Mucosa of descending colon (tissue), 3 donors: ENCODE measurements at regions not wholly inside any gene's neighbourhood (a gene's known extent, or its start where the extent isn't known, plus 50 kb on each side); places are given as distances from the start of the nearest gene placed in this dataset.

Experiments used
- ATAC-seq: fragments of 200-7000 bp; cut with Tn5 transposase; one replicate; pipeline ENCODE4 v1.9.1; 2020; ENCODE audit warnings: mild to moderate bottlenecking, moderate library complexity
- DNase-seq, 3 donors: peaks; one replicate each; pipeline ENCODE4 v3.0.0-alpha.2; 2020
- H3K36me3 ChIP-seq: fragments of 200-600 bp; one replicate; pipeline ENCODE4 v1.8.0; 2021; ENCODE audit warnings: low read depth, mild to moderate bottlenecking
- H3K4me1 ChIP-seq: fragments of 200-600 bp; one replicate; pipeline ENCODE4 v1.8.0; 2021; ENCODE audit warnings: low read depth, mild to moderate bottlenecking
- H3K4me3 ChIP-seq: fragments of 200-600 bp; one replicate; pipeline ENCODE4 v1.8.0; 2021; ENCODE audit warnings: mild to moderate bottlenecking
- H3K9me3 ChIP-seq: fragments of 200-600 bp; one replicate; pipeline ENCODE4 v1.8.0; 2021; ENCODE audit warnings: mild to moderate bottlenecking
- intact Hi-C, 2 donors: fragments of 100-400 bp; cut with DNase I in 1 of 2; cut with micrococcal nuclease in 1 of 2; formaldehyde crosslinking; loops; one replicate each; pipeline versions ENCODE4 v1.11.0 to v1.11.1; 2022; cut with DNase I, micrococcal nuclease
- TF ChIP-seq, protein P1 (sequence below): fragments of 200-600 bp; IDR thresholded peaks from one replicate; pipeline ENCODE4 v1.8.0; 2022; ENCODE audit warnings: antibody characterized with exemption, mild to moderate bottlenecking
- donor health status: DM: no; HTN: no; CAD: no; lungs with moderate emphysema.
- donor health status: DM: no; HTN: no; CAD: no.
- donor health status: DM: no; HTN: yes; CAD: no.

- no peaks in the 10 kb centered on the region for H3K9me3 ChIP-seq
- ATAC-seq (no peak), DNase-seq (no peak)
- TF ChIP-seq, protein P1, sequence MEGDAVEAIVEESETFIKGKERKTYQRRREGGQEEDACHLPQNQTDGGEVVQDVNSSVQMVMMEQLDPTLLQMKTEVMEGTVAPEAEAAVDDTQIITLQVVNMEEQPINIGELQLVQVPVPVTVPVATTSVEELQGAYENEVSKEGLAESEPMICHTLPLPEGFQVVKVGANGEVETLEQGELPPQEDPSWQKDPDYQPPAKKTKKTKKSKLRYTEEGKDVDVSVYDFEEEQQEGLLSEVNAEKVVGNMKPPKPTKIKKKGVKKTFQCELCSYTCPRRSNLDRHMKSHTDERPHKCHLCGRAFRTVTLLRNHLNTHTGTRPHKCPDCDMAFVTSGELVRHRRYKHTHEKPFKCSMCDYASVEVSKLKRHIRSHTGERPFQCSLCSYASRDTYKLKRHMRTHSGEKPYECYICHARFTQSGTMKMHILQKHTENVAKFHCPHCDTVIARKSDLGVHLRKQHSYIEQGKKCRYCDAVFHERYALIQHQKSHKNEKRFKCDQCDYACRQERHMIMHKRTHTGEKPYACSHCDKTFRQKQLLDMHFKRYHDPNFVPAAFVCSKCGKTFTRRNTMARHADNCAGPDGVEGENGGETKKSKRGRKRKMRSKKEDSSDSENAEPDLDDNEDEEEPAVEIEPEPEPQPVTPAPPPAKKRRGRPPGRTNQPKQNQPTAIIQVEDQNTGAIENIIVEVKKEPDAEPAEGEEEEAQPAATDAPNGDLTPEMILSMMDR, result no peak
- intact Hi-C loops, result no loop called here
- H3K4me1 ChIP-seq, result no peaks in the 10 kb centered on the region
- no peak overlapping the region for H3K4me3 ChIP-seq
- H3K36me3 ChIP-seq, result no peaks in the 10 kb centered on the region
Measured at GRCh38 chr5:175598774-175599173, 59.1 kb upstream of the HRH2 start.

GRCh38 chr5:175599210-175599609 is 58.7 kb upstream of the HRH2 start:
- Histone ChIP-seq H3K9me3 (no peaks in the 10 kb centered on the region), H3K4me3 (no peak overlapping the region), H3K36me3 (no peaks in the 10 kb centered on the region), H3K4me1 (no peaks in the 10 kb centered on the region)
- intact Hi-C loops, result no loop called here
- no peak for ATAC-seq
- TF ChIP-seq, protein P1, result no peak
- DNase-seq, result no peak

DNA sequence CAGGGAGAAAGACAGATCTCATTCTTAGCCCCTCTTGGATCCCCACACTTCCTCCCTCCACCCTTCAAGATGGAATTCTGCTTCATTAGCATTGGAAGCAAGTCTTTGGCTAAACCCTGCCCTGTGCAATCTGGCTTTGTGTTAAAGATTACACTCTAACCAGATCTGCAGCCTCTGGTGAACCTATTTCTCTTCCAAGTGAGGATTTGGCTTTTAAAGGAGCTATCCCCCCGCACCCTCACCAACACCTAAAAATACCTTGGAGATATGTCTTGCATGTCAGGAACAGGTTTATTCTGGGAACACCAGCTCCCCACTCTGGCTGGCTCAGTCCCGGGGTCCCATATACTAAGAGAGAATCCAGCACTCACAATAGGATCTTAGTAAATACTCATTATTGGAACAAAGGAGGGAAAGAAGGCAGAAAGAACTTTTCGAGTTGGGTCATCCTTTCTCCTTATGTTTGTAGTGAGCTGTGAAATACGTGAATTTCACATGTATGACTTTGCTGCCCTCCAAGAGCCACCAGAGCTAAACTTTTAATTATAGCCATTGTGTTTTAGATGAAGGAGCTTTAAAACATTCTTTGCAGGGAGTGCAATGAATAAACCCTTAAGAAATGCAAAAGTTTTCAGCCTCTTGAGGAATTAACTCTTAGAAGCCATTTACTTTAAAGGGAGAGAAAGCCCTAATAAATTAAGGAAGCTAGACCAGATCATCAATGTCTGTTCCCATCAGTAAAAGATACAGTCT is 53.7 kb upstream of the HRH2 start:
- no peaks in the 10 kb centered on the region for H3K4me1 ChIP-seq
- TF ChIP-seq, protein P1, result no peak
- no peak for ATAC-seq
- intact Hi-C loops, result no loop called here
- DNase-seq, result no peak
- no peaks in the 10 kb centered on the region for H3K9me3 ChIP-seq
- no peaks in the 10 kb centered on the region for H3K36me3 ChIP-seq
- no peak overlapping the region for H3K4me3 ChIP-seq

- no peaks in the 10 kb centered on the region for H3K4me1 ChIP-seq
- no peaks in the 10 kb centered on the region for H3K36me3 ChIP-seq
- intact Hi-C loops, result no loop called here
- no peaks in the 10 kb centered on the region for H3K9me3 ChIP-seq
- no peak overlapping the region for H3K4me3 ChIP-seq
- DNase-seq, result no peak
- TF ChIP-seq, protein P1, result no peak
- ATAC-seq, result no peak
Measured at GRCh38 chr5:175606409-175606808, 51.5 kb upstream of the HRH2 start.
